ENCODE measurements at regions not wholly inside any gene's neighbourhood (a gene's known extent, or its start where the extent isn't known, plus 50 kb on each side); places are given as distances from the start of the nearest gene placed in this dataset.
"Not testable (repeated sequence)": the region's sequence is repeated elsewhere in the genome, so short reads cannot be mapped to it uniquely, and the experiment has no call there.

DNA sequence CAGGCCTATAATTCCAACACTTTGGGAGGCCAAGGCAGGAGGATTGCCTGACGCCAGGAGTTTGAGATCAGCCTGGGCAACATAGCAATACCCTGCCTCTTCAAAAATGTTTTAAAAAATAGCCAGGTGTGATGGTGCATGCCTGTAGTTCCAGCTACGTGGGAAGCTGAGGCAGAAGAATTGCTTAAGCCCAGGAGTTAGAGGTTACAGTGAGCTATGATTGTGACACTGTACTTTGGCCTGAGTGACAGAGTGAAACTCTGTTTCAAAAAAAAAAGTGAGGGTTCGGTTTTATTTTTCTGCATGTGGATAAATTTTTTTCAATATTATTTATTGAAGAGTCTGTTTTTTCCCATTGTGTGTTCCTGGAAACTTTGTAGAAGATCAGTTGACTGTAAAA lies 208.1 kb downstream of the SLC4A3 start:
- DNase-seq (ENCODE audit: low spot score), result no peak

DNA sequence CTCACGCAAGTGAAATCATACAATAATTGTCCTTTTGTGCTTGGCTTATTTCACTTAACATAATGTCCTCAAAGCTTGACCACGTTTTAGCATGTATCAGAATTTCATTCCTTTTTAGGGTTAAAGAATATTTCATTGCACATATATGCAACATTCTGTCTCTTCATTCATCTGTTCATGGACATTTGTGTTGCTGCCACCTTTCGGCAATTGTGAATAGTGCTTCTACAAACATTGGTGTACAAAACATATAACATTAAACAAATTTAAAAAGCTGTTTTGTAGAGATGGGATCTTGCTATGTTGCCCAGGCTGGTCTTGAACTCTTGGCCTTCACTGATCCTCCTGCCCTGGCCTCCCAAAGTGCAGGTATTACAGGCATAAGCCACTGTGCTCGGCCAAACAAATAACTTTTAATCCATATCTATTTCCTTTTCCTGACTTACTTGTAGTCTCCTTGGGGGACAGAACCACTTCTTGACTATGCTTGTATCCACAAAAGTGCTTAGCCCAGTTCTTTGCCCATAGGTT lies 209.3 kb downstream of the SLC4A3 start:
- DNase-seq (ENCODE audit: low spot score), result peak; percentile 13

GRCh38 chr2:219844401-219845091 lies 217.1 kb downstream of the SLC4A3 start:
- DNase-seq (ENCODE audit: low spot score), result no peak

DNA sequence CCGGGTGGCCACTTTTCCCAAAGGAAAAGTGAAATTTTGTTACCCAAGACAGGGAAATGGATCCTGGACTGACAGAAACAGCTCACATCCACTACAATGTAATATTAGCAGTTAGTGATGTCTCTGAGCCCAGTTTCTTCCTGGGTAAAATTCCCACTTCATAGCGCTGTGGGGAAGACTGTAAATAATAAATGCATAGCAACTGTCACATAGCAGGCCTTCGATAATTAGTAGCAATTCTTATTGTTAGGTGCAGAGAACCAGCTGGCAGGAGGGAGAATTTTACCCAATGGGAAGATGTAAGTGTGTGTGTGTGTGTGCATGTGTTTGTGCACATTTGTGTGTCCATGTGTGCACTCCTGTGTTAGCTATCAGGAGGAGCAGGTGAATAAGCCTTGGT lies 221.5 kb downstream of the SLC4A3 start:
- DNase-seq (ENCODE audit: low spot score), result no peak

- no peak for DNase-seq (ENCODE audit: low spot score)
These were observed 223.7 kb downstream of the SLC4A3 start for GRCh38 chr2:219851169-219851568.

- no peak for DNase-seq (ENCODE audit: low spot score)
These were observed 224.5 kb downstream of the SLC4A3 start for GRCh38 chr2:219851801-219852481.

- no peak for DNase-seq (ENCODE audit: low spot score)
These were observed 225.2 kb downstream of the SLC4A3 start for GRCh38 chr2:219852626-219853025.

DNA sequence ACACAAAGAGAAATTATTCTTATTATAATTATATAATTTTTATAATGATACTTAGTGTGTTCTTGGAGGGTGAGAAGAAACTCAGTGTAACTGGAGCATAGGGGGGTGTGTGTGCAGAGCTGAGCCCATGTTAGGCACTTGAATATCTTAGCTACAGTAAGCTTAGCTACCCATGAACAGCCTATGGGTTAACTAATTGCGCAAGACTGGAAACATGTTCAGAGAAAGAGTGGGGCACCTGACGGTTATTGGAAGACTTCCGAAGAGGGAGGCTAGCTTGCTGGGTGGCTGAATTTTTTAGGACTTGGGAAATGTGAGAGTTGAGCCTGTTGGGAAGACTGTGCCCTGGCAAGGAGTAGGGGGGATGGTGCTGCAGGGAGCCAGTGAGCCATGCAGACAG lies 229.2 kb downstream of the SLC4A3 start:
- no peak for DNase-seq (ENCODE audit: low spot score)

- no peak for DNase-seq (ENCODE audit: low spot score)
These were observed 230.3 kb downstream of the SLC4A3 start for GRCh38 chr2:219857751-219858150.

GRCh38 chr2:219861307-219861706 lies 233.9 kb downstream of the SLC4A3 start:
- DNase-seq (ENCODE audit: low spot score), result no peak

GRCh38 chr2:219864154-219864553 lies 236.7 kb downstream of the SLC4A3 start:
- no peak for DNase-seq (ENCODE audit: low spot score)

GRCh38 chr2:219868635-219869034 lies 241.2 kb downstream of the SLC4A3 start:
- no peak for DNase-seq (ENCODE audit: low spot score)

DNA sequence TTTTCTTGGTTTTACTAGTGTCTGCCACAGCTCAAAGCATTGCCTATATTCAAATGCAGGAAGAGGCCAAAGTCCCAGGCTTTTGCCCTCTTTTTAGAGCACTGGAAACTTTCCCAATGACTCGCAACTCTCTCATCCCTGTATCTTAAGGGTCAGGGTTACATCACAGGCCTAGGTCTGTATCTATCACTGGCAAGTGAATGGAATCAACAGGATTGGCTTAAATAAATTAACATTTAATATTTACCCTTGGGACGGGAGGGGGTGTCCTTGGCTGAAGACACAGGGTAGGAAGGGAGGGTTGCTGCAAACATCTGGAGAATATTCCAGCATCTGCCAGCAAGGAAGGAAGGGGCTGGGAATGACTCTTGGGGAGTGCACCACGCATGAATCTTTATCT lies 242.6 kb downstream of the SLC4A3 start:
- no peak for DNase-seq (ENCODE audit: low spot score)

DNA sequence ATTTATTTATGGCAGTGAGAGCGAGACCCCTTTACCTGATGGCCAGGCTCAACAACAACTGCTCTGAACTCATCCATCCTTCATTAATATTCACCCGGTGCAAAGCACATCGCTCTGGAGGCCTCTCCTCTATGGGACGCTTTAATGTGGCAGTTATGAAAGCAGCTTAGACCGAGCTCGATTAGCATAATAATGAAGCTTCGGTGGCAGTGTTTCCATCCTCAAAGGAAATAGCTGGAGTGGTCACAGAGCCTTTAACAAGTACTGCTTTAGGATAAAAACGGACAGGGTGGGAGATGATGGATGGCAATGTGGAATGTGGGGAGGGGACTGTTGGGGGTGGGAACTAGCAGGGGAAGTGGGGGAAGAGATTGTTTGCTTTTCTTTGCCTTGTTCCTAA lies 243.9 kb downstream of the SLC4A3 start:
- DNase-seq (ENCODE audit: low spot score), result no peak

DNA sequence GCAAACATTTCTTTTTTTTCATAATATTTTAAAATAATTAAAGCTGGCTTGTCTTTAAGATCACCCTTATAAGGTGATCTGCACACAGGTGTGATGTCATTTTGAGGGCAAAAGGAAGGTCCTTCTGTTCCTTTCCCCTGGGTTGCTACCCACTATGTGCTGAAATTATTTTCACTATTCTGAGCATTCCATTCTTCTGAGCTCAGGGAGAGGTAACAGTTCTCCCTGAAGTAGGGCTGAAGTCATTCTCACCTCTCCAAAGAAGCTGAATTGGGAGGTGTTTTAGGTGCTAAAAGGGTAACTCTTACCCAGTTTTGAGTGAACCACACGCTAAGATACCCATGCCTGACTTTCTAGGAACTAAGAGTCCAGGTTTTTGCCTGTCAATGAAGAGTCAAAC lies 247.6 kb downstream of the SLC4A3 start:
- DNase-seq (ENCODE audit: low spot score), result no peak

GRCh38 chr2:219875986-219876385 lies 248.6 kb downstream of the SLC4A3 start:
- DNase-seq (ENCODE audit: low spot score), result not testable (repeated sequence)

- no peak for DNase-seq (ENCODE audit: low spot score)
These were observed 249.5 kb downstream of the SLC4A3 start for GRCh38 chr2:219876931-219877330.

DNA sequence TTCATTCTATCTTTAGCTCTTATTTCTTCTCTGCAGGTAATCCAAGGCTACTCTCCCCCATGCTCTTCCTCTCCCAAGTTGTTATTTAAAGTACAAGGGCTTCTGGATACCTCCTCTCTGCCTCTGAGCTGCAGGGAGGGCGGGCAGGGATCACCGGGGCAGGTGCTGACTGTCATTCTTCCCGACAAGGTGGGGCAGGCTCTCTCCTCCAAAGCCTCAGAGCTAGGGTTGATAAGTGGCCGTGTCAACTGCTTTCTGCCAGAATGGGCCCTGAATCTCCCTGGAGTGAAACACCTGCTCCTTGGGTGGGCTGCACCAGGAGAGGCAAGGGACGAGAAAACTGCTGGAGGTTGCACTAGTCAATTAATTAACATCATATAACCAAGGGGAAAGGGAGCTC lies 250.3 kb downstream of the SLC4A3 start:
- DNase-seq (ENCODE audit: low spot score), result no peak

- no peak for DNase-seq (ENCODE audit: low spot score)
These were observed 251.1 kb downstream of the SLC4A3 start for GRCh38 chr2:219878516-219878915.

- no peak for DNase-seq (ENCODE audit: low spot score)
These were observed 254.4 kb downstream of the SLC4A3 start for GRCh38 chr2:219881851-219882250.

GRCh38 chr2:219886615-219887014 lies 259.2 kb downstream of the SLC4A3 start:
- no peak for DNase-seq (ENCODE audit: low spot score)

DNA sequence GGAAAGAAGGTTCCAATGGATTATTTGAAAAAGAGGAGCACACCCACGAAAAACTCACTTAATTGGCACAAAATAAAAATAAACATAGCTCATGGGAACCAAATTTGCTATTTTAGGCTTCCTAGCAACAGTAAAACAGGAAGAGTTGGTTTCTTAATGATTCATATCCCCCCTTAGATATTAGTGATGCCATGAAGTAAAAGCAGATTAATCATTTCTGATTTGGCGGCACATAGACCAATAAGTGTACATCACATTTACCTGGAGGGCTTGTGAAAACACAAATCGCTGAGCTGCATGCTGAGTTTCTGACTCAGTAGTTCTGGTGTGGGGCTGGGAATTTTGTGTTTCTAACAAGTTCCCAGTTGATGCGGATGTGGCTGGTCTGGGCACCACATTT lies 260.4 kb downstream of the SLC4A3 start:
- DNase-seq (ENCODE audit: low spot score), result no peak

DNA sequence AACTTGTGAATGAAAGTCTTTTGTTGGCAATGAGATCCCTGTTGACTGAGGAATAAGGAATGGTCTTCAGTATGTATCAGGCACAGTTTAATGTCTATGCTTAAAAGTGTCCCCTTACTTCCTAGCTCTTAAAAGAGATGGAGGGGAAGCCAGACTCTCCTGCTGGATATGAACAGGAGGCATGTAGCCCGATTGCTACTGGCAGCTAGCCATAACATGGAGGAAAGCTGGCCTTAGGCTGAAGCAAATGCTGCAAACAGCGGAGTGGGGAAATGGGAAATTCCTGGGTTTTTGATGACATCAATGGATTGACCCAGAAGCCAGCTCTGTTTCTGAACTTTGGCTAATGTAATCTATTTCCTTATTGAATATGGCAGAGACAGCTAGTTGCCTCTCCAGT lies 266.1 kb downstream of the SLC4A3 start:
- DNase-seq (ENCODE audit: low spot score), result no peak

DNA sequence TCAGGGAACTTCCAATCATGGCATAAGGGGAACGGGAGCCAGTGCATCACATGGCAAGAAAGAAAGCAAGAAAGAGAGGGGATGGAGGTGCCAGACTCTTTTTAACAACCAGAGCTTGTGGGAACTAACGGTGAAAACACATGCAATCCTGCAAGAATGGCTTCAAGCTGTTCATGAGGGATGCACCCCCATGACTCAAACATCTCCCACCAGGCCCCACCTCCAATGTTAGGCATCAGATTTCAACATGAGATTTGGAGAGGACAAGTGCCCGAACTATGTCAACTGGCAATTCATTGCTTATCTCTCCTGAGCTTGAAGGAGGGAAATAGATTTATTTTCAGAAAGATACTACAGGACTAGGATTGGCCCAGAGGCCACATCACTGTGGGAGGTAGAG lies 270.0 kb downstream of the SLC4A3 start:
- DNase-seq (ENCODE audit: low spot score), result no peak
